Stromal cell of bone marrow (primary cell): ENCODE measurements at regions not wholly inside any gene's neighbourhood (a gene's known extent, or its start where the extent isn't known, plus 50 kb on each side); places are given as distances from the start of the nearest gene placed in this dataset.

ENCODE experiments used
- DNase-seq: peaks from one replicate; pipeline ENCODE4 v3.0.0-alpha.2; 2012; ENCODE audit warnings: low read depth

GRCh38 chr5:20113931-20114330, 125.9 kb upstream of the CDH18 start:
- DNase-seq, result no peak

- DNase-seq, result peak; percentile 23
Observed at GRCh38 chr5:20113031-20113715, 125.2 kb upstream of the CDH18 start.

GRCh38 chr5:20109326-20109725, 121.3 kb upstream of the CDH18 start:
- DNase-seq, result no peak

GRCh38 chr5:20105915-20106314, 117.9 kb upstream of the CDH18 start:
- DNase-seq, result no peak

- DNase-seq, result no peak
Observed at GRCh38 chr5:20102293-20102692, 114.3 kb upstream of the CDH18 start.

GRCh38 chr5:20098694-20099093, 110.7 kb upstream of the CDH18 start:
- no peak for DNase-seq

GRCh38 chr5:20088361-20088760, 100.4 kb upstream of the CDH18 start:
- DNase-seq, result no peak

DNA sequence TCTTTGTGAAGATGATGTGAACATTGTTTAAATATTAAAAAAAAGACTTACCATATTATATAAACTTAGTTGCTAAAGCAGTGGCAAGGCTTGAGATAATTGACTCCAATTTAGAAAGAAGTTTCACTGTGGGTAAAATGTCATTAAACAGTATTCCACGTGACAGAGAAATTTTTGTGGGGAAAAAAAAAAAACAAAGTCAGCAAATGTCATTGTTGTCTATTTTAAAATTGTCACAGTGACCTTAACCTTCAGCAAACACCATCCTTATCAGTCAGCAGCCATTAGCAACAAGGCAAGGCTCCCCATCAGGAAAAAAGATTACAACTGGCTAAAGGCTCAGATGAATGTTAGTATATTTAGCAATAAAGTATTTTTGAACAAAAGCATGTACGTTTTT, 99.3 kb upstream of the CDH18 start:
- no peak for DNase-seq

- DNase-seq, result no peak
Observed at GRCh38 chr5:20077186-20077585, 89.2 kb upstream of the CDH18 start.

- no peak for DNase-seq
Observed at GRCh38 chr5:20056933-20057332, 68.9 kb upstream of the CDH18 start.

- DNase-seq, result no peak
Observed at GRCh38 chr5:20055301-20055700, 67.3 kb upstream of the CDH18 start.

DNA sequence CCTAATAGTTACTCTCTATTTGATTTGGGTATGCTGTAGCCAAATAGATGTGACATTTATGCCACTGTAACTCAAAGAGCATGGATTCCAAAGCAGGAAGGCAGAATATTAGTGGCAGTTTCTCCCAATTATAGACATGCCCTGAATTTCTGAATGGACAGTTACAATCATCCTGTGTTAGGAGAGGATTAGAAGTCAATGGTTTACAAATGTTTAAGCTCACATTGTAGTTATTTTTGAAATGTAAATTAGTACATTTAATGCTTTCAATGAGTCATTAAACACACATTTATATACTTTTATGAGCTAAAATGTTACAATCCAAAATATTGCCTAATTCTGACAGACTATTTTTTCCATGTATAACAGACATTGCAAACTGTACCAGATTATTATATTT, 62.3 kb upstream of the CDH18 start:
- DNase-seq, result no peak

DNA sequence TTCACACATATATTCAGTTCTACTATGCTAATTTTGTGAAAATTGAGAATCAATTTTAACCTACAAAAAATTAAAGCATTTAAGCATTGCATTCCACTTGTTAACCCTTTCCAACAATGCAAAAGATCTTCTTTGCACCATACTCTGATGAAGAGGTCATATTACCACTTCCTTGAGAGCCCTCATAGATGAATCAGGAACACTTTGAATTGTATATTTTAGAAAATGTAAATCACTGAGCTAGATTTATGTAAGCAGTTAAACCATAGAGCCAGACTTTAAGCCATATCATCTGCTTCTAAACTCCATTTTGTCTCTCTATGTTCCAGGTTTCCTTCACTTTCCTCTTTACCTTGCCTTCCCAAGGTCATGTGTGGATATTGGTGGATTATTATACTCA, 56.5 kb upstream of the CDH18 start:
- DNase-seq, result no peak

DNA sequence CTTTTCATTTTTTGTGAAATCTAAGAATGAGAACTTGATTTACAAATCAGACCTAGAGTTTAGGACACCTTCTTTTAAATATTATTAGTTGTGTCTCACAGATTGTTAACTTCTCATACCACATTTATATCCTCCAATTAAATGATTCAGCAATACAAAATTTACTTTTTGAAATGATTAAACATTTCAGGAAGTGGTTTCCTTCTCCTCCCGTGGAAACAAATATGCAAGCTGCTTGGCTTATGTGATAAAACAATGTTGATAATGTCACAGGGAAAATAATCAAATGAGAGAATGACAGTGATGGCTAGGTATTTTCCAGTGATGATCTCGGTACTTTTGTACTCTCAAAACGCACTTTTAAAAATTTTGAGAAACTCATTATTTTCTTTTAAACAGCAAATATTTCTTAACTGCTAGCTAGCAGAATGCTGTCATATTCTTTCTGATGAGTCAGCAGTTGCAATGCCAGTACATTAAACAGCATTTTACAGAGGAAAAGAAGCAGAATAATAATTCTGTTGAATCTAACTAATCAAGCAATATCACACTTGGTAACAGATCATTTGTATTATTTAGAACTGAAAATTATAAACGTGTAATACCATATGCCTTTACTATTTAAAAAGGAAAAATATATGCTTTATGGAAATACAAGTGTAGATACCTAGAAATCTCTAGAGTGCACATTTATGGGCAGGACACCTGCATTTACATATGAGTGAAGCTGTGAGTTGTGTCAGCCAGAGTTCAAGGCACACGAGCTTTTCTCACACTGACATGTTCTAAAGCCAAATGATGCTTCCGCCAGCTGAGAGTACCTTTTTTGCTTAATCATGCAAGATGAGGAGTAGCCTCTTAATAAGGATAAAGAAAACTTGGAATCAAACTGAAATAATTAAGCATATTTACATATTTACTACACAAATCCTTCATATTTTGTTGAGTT, 53.6 kb upstream of the CDH18 start:
- no peak for DNase-seq

DNA sequence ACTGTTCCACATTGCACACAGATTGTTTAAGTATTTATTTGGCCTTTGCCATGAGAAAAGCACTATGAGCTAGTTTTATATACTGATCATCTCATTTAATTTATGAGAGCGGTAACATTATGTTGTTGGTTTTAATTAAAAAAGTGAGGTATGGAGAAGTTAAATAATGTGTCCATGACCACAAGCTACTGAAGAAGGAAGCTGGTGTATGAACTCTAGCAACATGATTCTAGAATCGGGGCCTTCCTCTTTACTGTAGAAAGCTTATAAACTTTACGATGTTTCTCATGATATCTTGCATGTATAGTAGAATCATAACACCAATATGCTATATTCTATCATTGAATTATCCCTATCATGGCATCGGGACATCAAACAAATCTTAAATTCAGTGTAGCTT, 52.9 kb upstream of the CDH18 start:
- DNase-seq, result no peak
